ENCODE measurements at regions not wholly inside any gene's neighbourhood (a gene's known extent, or its start where the extent isn't known, plus 50 kb on each side); places are given as distances from the start of the nearest gene placed in this dataset.

DNA sequence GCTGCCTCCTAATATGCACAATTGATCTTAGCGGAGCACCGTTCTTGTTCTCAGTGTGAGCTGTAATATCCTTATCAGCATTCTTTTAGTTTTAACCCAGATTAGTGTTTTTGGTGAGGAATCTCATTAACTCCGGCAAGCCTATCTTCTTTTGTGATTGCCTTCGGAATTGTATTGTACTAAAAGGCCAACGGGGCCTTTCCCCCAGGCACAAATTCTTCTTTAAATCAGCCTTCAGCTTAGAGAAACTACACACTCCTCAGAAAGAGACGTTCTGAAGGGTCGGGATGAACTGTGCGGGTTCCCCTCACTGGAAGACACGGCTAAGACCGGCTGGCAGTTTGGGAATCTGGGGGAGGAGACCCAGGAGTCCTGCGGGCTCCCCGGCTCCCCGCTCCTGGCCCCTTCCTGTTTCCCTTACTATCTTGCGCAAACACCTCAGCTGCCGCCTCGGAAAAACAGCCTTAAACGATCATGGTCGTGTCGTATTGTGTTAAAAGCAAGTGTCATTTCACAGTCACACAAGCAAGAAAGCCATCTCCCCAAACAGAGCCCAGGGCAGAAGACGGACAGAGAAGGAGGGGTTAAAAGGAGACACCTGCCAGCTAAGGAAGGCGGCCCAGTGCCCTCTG lies 353.1 kb upstream of the IRX2 start:
- Histone ChIP-seq H3K36me3 (replicated peaks in 1 of 2; ENCODE audit: control insufficient read depth in 1 of 2, insufficient read depth in 2 of 2, low read length in 1 of 2) (no peaks in the 10 kb centered on the region), H3K79me2 (ENCODE audit: insufficient read depth) (no peaks in the 10 kb centered on the region), H3K4me1 (ENCODE audit: control insufficient read depth in 1 of 2, insufficient read depth in 2 of 2, low read depth in 1 of 2, low read length in 1 of 2) (no peaks in the 10 kb centered on the region), H2AFZ (ENCODE audit: low read depth) (no peak overlapping the region), H3F3A (replicated peaks; ENCODE audit: insufficient read depth) (no peaks in the 10 kb centered on the region), H3K9ac (no peak overlapping the region), H3K9me3 (no peaks in the 10 kb centered on the region), H3K27ac (ENCODE audit: low read depth in 2 of 2, low read length in 1 of 2) (no peak overlapping the region), H3K27me3 (ENCODE audit: insufficient read depth) (peaks cover 36% of the 10 kb centered on the region), H3K4me3 (ENCODE audit: low read depth in 2 of 2, low read length in 1 of 2) (no peak overlapping the region), H4K20me1 (ENCODE audit: insufficient read depth) (no peaks in the 10 kb centered on the region), H3K4me2 (no peak overlapping the region), H3K9me2 (no peaks in the 10 kb centered on the region)
- DNase-seq, result no peak
- TF ChIP-seq, protein P1, sequence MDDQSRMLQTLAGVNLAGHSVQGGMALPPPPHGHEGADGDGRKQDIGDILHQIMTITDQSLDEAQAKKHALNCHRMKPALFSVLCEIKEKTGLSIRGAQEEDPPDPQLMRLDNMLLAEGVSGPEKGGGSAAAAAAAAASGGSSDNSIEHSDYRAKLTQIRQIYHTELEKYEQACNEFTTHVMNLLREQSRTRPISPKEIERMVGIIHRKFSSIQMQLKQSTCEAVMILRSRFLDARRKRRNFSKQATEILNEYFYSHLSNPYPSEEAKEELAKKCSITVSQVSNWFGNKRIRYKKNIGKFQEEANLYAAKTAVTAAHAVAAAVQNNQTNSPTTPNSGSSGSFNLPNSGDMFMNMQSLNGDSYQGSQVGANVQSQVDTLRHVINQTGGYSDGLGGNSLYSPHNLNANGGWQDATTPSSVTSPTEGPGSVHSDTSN (IDR thresholded peaks at IDR 0.05), result no peak
- TF ChIP-seq, protein P2, sequence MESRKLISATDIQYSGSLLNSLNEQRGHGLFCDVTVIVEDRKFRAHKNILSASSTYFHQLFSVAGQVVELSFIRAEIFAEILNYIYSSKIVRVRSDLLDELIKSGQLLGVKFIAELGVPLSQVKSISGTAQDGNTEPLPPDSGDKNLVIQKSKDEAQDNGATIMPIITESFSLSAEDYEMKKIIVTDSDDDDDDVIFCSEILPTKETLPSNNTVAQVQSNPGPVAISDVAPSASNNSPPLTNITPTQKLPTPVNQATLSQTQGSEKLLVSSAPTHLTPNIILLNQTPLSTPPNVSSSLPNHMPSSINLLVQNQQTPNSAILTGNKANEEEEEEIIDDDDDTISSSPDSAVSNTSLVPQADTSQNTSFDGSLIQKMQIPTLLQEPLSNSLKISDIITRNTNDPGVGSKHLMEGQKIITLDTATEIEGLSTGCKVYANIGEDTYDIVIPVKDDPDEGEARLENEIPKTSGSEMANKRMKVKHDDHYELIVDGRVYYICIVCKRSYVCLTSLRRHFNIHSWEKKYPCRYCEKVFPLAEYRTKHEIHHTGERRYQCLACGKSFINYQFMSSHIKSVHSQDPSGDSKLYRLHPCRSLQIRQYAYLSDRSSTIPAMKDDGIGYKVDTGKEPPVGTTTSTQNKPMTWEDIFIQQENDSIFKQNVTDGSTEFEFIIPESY (IDR thresholded peaks at IDR 0.05; ENCODE audit: borderline replicate concordance, low read depth), result no peak
- no peak for TF ChIP-seq NFIC (IDR thresholded peaks at IDR 0.05; ENCODE audit: borderline replicate concordance)
- TF ChIP-seq RCOR1 (IDR thresholded peaks at IDR 0.05; ENCODE audit: low read length), result no peak
- TF ChIP-seq TEAD4 (IDR thresholded peaks at IDR 0.05; ENCODE audit: borderline replicate concordance, insufficient read depth), result no peak
- TF ChIP-seq, protein P3, sequence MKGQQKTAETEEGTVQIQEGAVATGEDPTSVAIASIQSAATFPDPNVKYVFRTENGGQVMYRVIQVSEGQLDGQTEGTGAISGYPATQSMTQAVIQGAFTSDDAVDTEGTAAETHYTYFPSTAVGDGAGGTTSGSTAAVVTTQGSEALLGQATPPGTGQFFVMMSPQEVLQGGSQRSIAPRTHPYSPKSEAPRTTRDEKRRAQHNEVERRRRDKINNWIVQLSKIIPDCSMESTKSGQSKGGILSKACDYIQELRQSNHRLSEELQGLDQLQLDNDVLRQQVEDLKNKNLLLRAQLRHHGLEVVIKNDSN (IDR thresholded peaks at IDR 0.05; ENCODE audit: borderline replicate concordance, low read depth), result no peak
- TF ChIP-seq, protein P4, sequence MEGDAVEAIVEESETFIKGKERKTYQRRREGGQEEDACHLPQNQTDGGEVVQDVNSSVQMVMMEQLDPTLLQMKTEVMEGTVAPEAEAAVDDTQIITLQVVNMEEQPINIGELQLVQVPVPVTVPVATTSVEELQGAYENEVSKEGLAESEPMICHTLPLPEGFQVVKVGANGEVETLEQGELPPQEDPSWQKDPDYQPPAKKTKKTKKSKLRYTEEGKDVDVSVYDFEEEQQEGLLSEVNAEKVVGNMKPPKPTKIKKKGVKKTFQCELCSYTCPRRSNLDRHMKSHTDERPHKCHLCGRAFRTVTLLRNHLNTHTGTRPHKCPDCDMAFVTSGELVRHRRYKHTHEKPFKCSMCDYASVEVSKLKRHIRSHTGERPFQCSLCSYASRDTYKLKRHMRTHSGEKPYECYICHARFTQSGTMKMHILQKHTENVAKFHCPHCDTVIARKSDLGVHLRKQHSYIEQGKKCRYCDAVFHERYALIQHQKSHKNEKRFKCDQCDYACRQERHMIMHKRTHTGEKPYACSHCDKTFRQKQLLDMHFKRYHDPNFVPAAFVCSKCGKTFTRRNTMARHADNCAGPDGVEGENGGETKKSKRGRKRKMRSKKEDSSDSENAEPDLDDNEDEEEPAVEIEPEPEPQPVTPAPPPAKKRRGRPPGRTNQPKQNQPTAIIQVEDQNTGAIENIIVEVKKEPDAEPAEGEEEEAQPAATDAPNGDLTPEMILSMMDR (IDR thresholded peaks at IDR 0.05), result no peak
- TF ChIP-seq, protein P5, sequence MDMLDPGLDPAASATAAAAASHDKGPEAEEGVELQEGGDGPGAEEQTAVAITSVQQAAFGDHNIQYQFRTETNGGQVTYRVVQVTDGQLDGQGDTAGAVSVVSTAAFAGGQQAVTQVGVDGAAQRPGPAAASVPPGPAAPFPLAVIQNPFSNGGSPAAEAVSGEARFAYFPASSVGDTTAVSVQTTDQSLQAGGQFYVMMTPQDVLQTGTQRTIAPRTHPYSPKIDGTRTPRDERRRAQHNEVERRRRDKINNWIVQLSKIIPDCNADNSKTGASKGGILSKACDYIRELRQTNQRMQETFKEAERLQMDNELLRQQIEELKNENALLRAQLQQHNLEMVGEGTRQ (IDR thresholded peaks at IDR 0.05; ENCODE audit: borderline replicate concordance, low read depth, low read length), result no peak
- CTCF ChIA-PET, result no interaction called here
- POLR2A ChIA-PET, result no interaction called here
- WGBS (ENCODE audit: low lambda C conversion rate), result 4% methylated on average over 18 of the region's 21 CpGs

DNA sequence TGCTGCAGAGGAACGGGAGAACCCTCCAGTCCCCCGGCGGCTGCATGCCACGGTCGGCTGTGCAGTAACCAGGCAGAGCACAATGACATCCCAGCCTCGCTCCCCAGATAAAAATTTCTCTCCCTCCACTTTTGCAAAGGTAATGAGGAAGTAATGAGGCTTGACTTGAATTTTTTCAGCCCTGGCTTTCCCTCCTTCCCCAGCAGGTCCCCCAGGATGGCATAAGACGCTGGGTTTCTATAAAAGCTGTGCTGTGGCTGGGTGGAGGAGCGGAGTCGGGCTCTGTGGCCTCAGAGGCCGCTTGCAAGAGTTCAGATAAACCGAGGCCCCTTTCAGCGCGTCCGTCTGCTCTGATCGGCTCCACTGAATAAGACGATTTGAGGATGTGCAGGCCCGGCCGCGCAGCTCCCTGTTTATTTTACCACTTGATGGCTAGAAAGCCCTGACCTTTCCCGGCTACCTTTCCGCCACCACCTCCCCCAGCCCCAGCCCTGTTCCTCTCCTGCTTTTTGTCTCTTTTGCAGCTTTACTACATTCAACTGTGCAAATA lies 351.9 kb upstream of the IRX2 start:
- no peak overlapping the region for H3K9ac ChIP-seq
- no peaks in the 10 kb centered on the region for H4K20me1 ChIP-seq (ENCODE audit: insufficient read depth)
- POLR2A ChIA-PET, result no interaction called here
- no peaks in the 10 kb centered on the region for H3K4me1 ChIP-seq (ENCODE audit: control insufficient read depth in 1 of 2, insufficient read depth in 2 of 2, low read depth in 1 of 2, low read length in 1 of 2)
- H3K36me3 ChIP-seq (replicated peaks in 1 of 2; ENCODE audit: control insufficient read depth in 1 of 2, insufficient read depth in 2 of 2, low read length in 1 of 2), result no peaks in the 10 kb centered on the region
- H3K4me3 ChIP-seq (ENCODE audit: low read depth in 2 of 2, low read length in 1 of 2), result no peak overlapping the region
- WGBS (ENCODE audit: low lambda C conversion rate), result 6% methylated on average over 14 of the region's 21 CpGs
- peaks cover 42% of the 10 kb centered on the region for H3K27me3 ChIP-seq (ENCODE audit: insufficient read depth)
- no peak overlapping the region for H3K27ac ChIP-seq (ENCODE audit: low read depth in 2 of 2, low read length in 1 of 2)
- H3F3A ChIP-seq (replicated peaks; ENCODE audit: insufficient read depth), result no peaks in the 10 kb centered on the region
- TF ChIP-seq NRF1 (IDR thresholded peaks at IDR 0.05; ENCODE audit: low read depth, low read length) (no peak), GATA2 (CRISPR knock-in tag; IDR thresholded peaks at IDR 0.05) (no peak), EZH2phosphoT487 (IDR thresholded peaks at IDR 0.05; ENCODE audit: borderline replicate concordance, low read depth) (no peak), MXI1 (IDR thresholded peaks at IDR 0.05; ENCODE audit: low read depth, low read length) (no peak)
- TF ChIP-seq, protein P1 (IDR thresholded peaks at IDR 0.05), result no peak
- no peak overlapping the region for H3K4me2 ChIP-seq
- H3K9me2 ChIP-seq, result no peaks in the 10 kb centered on the region
- no peaks in the 10 kb centered on the region for H3K9me3 ChIP-seq
- no peaks in the 10 kb centered on the region for H3K79me2 ChIP-seq (ENCODE audit: insufficient read depth)
- no peak for DNase-seq
- no peak overlapping the region for H2AFZ ChIP-seq (ENCODE audit: low read depth)
- CTCF ChIA-PET, result no interaction called here
